Thyroid gland (tissue), 4 donors: ENCODE measurements at regions not wholly inside any gene's neighbourhood (a gene's known extent, or its start where the extent isn't known, plus 50 kb on each side); places are given as distances from the start of the nearest gene placed in this dataset.

Experiments used
- POLR2A ChIP-seq, 2 donors: fragments of 450-650 bp; IDR thresholded peaks; one replicate each; pipeline ENCODE4 v1.6.1; 2017; ENCODE audit warnings: antibody characterized with exemption in 2 of 2, mild to moderate bottlenecking in 2 of 2, moderate library complexity in 1 of 2
- TF ChIP-seq, protein P1 (sequence below), 6 experiments: fragments of 200-600 bp in 3 of 6; fragments of 450-650 bp in 3 of 6; sonication (generic) in 3 of 6; IDR thresholded peaks; one replicate each; pipeline ENCODE4 v1.5.1; 2016 to 2019; ENCODE audit warnings: antibody characterized with exemption in 6 of 6, mild to moderate bottlenecking in 2 of 6, inconsistent platforms in 1 of 6, moderate library complexity in 1 of 6

DNA sequence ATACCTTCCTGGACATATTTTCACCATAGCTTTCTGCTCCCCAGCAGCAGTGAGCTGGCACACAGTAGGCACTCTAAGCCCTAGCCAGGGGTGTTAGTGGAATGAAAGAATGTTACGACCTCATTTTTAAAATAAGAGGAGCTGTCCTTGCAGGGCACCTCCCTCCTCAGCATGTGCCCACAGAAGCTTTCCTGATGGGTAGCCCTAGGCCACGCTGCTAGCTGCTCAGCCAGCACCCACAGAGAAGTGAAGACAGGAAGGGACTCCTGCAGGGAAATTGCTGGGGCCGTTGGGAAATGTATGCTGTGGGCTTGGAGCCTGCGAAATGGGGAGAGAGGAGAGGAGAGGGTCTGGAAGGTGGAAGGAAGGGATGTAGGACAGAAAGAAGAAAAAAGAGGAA is 87.3 kb upstream of the ANKRD34C start:
- TF ChIP-seq, protein P1, sequence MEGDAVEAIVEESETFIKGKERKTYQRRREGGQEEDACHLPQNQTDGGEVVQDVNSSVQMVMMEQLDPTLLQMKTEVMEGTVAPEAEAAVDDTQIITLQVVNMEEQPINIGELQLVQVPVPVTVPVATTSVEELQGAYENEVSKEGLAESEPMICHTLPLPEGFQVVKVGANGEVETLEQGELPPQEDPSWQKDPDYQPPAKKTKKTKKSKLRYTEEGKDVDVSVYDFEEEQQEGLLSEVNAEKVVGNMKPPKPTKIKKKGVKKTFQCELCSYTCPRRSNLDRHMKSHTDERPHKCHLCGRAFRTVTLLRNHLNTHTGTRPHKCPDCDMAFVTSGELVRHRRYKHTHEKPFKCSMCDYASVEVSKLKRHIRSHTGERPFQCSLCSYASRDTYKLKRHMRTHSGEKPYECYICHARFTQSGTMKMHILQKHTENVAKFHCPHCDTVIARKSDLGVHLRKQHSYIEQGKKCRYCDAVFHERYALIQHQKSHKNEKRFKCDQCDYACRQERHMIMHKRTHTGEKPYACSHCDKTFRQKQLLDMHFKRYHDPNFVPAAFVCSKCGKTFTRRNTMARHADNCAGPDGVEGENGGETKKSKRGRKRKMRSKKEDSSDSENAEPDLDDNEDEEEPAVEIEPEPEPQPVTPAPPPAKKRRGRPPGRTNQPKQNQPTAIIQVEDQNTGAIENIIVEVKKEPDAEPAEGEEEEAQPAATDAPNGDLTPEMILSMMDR (IDR thresholded peaks at IDR 0.05), result no peak
- TF ChIP-seq POLR2A (IDR thresholded peaks at IDR 0.05), result no peak
